ENCODE measurements at regions not wholly inside any gene's neighbourhood (a gene's known extent, or its start where the extent isn't known, plus 50 kb on each side); places are given as distances from the start of the nearest gene placed in this dataset.
A peak's percentile ranks its signal among the peaks of the same experiment; 100 is the strongest.

- no peak for TF ChIP-seq CTCF (IDR thresholded peaks at IDR 0.05)
- no peaks in the 10 kb centered on the region for H3K36me3 Mint-ChIP-seq (ENCODE audit: unreplicated experiment)
- no peak for DNase-seq (ENCODE audit: extremely low spot score, unreplicated experiment)
- no peaks in the 10 kb centered on the region for H3K9me3 Mint-ChIP-seq (ENCODE audit: unreplicated experiment)
- no peak overlapping the region for H3K4me3 Mint-ChIP-seq (ENCODE audit: unreplicated experiment)
- peaks cover 29% of the 10 kb centered on the region for H3K4me1 Mint-ChIP-seq (ENCODE audit: unreplicated experiment)
- no peak overlapping the region for H3K27ac Mint-ChIP-seq (ENCODE audit: unreplicated experiment)
- no peaks in the 10 kb centered on the region for H3K27me3 Mint-ChIP-seq (ENCODE audit: unreplicated experiment)
Observed at GRCh38 chr2:145818890-145819504, 1299.1 kb upstream of the ZEB2 start.

DNA sequence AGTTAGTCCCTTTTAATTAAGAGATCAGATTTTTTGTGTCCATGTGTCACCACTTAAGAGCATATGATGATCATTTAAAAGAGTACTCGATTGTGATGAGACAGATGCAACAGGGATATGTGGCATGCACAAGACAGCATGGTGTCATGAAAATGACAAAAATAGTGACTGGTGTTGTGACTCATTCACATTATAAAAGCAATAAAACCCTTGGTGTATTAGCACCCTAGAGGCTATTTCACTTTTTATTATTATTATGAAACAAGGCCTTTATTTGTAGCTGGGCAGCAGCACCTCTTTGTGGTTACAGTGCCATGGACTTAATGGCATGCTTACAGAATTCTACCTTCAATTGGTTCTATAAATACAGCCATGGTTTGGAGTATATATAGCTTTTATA, 1296.0 kb upstream of the ZEB2 start:
- no peaks in the 10 kb centered on the region for H3K9me3 Mint-ChIP-seq (ENCODE audit: unreplicated experiment)

DNA sequence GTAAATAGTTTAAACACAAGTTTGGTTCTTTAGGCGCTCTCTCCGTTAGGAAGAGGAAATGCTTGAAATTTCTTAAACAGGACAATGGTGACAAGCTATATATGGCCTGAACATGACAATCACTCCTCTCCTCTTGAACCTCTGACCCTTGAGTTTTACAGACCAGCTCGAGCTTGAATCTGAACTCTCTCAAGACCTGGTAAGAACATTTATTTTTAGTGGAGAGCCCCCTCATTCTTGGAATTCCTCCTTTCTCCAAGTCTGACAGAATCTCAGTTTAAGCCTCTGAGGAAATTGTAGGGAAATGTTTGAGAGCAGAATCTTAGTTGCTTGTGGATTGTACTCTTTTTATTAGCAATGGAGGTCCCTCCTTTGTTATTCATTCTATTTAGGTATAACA, 1293.6 kb upstream of the ZEB2 start:
- Mint-ChIP-seq H3K27me3 (ENCODE audit: unreplicated experiment) (no peaks in the 10 kb centered on the region), H3K4me1 (ENCODE audit: unreplicated experiment) (peaks cover 43% of the 10 kb centered on the region), H3K9me3 (ENCODE audit: unreplicated experiment) (no peaks in the 10 kb centered on the region), H3K36me3 (ENCODE audit: unreplicated experiment) (no peaks in the 10 kb centered on the region), H3K4me3 (ENCODE audit: unreplicated experiment) (no peak overlapping the region), H3K27ac (ENCODE audit: unreplicated experiment) (peak overlapping the region; percentile 91)
- no peak for TF ChIP-seq CTCF (IDR thresholded peaks at IDR 0.05)
- DNase-seq (ENCODE audit: extremely low spot score, unreplicated experiment): no peak

More for the DNA sequence above, 1296.0 kb upstream of the ZEB2 start:
- no peak for TF ChIP-seq CTCF (IDR thresholded peaks at IDR 0.05)
- Mint-ChIP-seq H3K4me1 (ENCODE audit: unreplicated experiment) (peaks cover 43% of the 10 kb centered on the region), H3K27me3 (ENCODE audit: unreplicated experiment) (no peaks in the 10 kb centered on the region), H3K36me3 (ENCODE audit: unreplicated experiment) (no peaks in the 10 kb centered on the region), H3K27ac (ENCODE audit: unreplicated experiment) (no peak overlapping the region), H3K4me3 (ENCODE audit: unreplicated experiment) (no peak overlapping the region)
- DNase-seq (ENCODE audit: extremely low spot score, unreplicated experiment): no peak

DNA sequence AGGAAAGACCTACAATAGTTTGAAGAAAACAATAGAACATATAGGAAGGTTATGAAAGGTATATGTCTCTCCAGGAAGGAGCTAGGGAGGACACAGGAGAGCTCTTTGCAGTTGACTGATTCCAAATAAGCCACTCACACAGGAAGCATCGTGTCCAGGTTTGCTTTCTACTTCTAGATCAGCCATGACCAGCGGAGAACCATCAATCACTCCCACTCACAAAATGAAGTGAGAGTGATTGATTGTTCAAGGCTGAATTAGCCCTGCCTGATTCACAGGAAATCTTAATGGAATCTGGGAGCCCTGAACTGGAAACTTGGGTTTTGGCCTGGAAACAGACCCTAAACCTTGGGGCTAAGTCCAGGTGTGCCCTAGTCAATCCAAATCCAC, 1292.2 kb upstream of the ZEB2 start:
- H3K27me3 Mint-ChIP-seq (ENCODE audit: unreplicated experiment): no peaks in the 10 kb centered on the region
- H3K4me3 Mint-ChIP-seq (ENCODE audit: unreplicated experiment): no peak overlapping the region
- TF ChIP-seq CTCF (IDR thresholded peaks at IDR 0.05): no peak
- no peak for DNase-seq (ENCODE audit: extremely low spot score, unreplicated experiment)
- peaks cover 43% of the 10 kb centered on the region for H3K4me1 Mint-ChIP-seq (ENCODE audit: unreplicated experiment)
- no peaks in the 10 kb centered on the region for H3K9me3 Mint-ChIP-seq (ENCODE audit: unreplicated experiment)
- no peak overlapping the region for H3K27ac Mint-ChIP-seq (ENCODE audit: unreplicated experiment)
- no peaks in the 10 kb centered on the region for H3K36me3 Mint-ChIP-seq (ENCODE audit: unreplicated experiment)

DNA sequence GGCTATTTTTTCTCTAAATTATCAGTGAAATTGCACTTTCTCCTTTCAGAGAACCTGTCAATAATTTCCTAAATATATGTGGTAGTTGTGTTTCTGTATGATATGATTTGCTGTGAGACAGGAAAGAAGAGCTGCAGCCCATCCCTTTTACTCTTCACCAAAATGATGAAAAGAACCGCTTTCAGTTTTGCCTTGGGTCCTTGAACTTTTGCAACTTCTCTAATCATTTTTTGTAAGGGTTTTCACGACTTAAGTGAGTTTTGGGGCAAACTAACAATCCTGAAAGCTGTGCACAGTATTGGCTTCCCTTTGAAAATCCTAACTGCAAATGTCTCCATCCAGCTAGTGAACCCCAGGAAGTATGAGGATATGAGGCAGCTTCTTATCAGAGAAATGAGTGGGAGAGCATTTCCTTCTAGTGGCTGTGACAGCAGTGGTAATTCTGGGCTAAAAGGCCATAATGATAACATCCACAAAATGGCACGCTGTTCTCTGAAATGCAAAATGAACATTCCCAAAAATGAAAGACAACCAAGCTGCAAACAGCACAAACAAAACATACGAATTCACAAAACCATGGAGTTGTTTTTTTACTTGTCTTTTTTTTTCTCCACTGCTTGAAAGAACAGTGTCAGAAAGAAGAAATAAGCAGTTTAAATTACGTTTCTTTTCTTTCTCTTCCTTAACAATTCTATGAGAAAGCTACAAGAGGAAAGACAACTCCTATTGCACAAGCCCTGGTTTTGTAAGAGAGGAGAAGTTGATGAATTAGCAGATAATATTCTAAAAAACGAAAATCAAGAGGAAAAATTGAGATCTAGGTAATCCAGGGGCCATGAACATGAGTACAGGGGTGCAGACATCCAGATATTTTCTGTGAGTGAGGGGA, 1291.6 kb upstream of the ZEB2 start:
- Mint-ChIP-seq H3K36me3 (ENCODE audit: unreplicated experiment) (no peaks in the 10 kb centered on the region), H3K4me3 (ENCODE audit: unreplicated experiment) (no peak overlapping the region), H3K9me3 (ENCODE audit: unreplicated experiment) (no peaks in the 10 kb centered on the region), H3K27me3 (ENCODE audit: unreplicated experiment) (no peaks in the 10 kb centered on the region), H3K27ac (ENCODE audit: unreplicated experiment) (no peak overlapping the region), H3K4me1 (ENCODE audit: unreplicated experiment) (peaks cover 43% of the 10 kb centered on the region)
- no peak for DNase-seq (ENCODE audit: extremely low spot score, unreplicated experiment)
- no peak for TF ChIP-seq CTCF (IDR thresholded peaks at IDR 0.05)

Measured in osteocyte (in vitro differentiated cells).